Psoas muscle (tissue), 7 donors: ENCODE measurements at regions not wholly inside any gene's neighbourhood (a gene's known extent, or its start where the extent isn't known, plus 50 kb on each side); places are given as distances from the start of the nearest gene placed in this dataset.

ENCODE experiments used
- ATAC-seq, 4 donors: fragments of 200-7000 bp; cut with Tn5 transposase; one replicate each; pipeline ENCODE4 v1.9.1; 2020; ENCODE audit warnings: moderate library complexity in 3 of 4, mild to moderate bottlenecking in 2 of 4
- DNase-seq, 2 donors: peaks; one replicate each; pipeline ENCODE4 v3.0.0-alpha.2; 2020
- H3K27ac ChIP-seq: fragments of 200-600 bp; one replicate; pipeline ENCODE4 v1.8.0; 2022
- H3K27me3 ChIP-seq, 3 donors: fragments of 200-600 bp in 1 of 3; one replicate each; pipeline versions ENCODE4 v1.6.1 to v1.8.0; 2013 to 2022; ENCODE audit warnings: low read length in 2 of 3, mild to moderate bottlenecking in 2 of 3, moderate library complexity in 1 of 3; ENCODE audit not compliant: insufficient read depth in 3 of 3
- H3K36me3 ChIP-seq, 2 donors: fragments of 200-600 bp in 1 of 2; one replicate each; pipeline versions ENCODE4 v1.6.1 to v1.8.0; 2013 to 2022; ENCODE audit warnings: low read depth in 1 of 2, mild to moderate bottlenecking in 1 of 2, moderate library complexity in 1 of 2; ENCODE audit not compliant: insufficient read depth in 1 of 2
- H3K4me1 ChIP-seq: fragments of 200-600 bp; one replicate; pipeline ENCODE4 v1.8.0; 2022
- H3K4me3 ChIP-seq: fragments of 200-600 bp; one replicate; pipeline ENCODE4 v1.8.0; 2022; ENCODE audit warnings: mild to moderate bottlenecking
- H3K9me3 ChIP-seq: fragments of 200-600 bp; one replicate; pipeline ENCODE4 v1.8.0; 2022
- CTCF ChIP-seq: fragments of 200-600 bp; IDR thresholded peaks from one replicate; pipeline ENCODE4 v1.8.0; 2022; ENCODE audit warnings: antibody characterized with exemption
- WGBS, 3 donors: extraction: QIAGEN DNeasy Blood & Tissue Kit; methylation state at CpG; one replicate each; pipeline versions ENCODE4 v1.1.6 to v1.1.7; 2013; 5-methylcytosine and 5-hydroxymethylcytosine counted together
- intact Hi-C, 2 donors: fragments of 100-400 bp; cut with DNase I; formaldehyde crosslinking; loops; one replicate each; pipeline versions ENCODE4 v1.11.0 to v1.14.2; 2022
- donor health status: healthy with polysubstance abuse.
- donor health status: DM: no; HTN: no; CAD: no; lungs with moderate emphysema.
- donor health status: Bipolar disorder and iron deficiency.
- donor health status: healthy.
- donor health status: DM: yes; HTN: yes; CAD: no.
- donor health status: DM: no; HTN: no; CAD: no.
- donor health status: DM: yes; HTN: yes; CAD: no.

- ATAC-seq (no peak), DNase-seq (no peak)
- H3K36me3 ChIP-seq: no peaks in the 10 kb centered on the region
- intact Hi-C loops: no loop called here
- no peaks in the 10 kb centered on the region for H3K4me1 ChIP-seq
- 81 to 84% (median 84%) methylated on average over 2 of the region's 2 CpGs for WGBS, 3 donors
- H3K9me3 ChIP-seq: no peaks in the 10 kb centered on the region
- H3K4me3 ChIP-seq: no peak overlapping the region
- H3K27me3 ChIP-seq: no peaks in the 10 kb centered on the region
- no peak overlapping the region for H3K27ac ChIP-seq
- no peak for TF ChIP-seq CTCF
Observed at GRCh38 chr18:24846138-24846537, 385.7 kb downstream of the HRH4 start.

GRCh38 chr18:24850532-24850931, 390.1 kb downstream of the HRH4 start:
- DNase-seq: no peak
- Histone ChIP-seq H3K9me3 (no peaks in the 10 kb centered on the region), H3K4me3 (no peak overlapping the region), H3K4me1 (no peaks in the 10 kb centered on the region), H3K27me3 (peaks cover 0 to 5% (median 0%) of the 10 kb centered on the region in 3 donors), H3K27ac (no peak overlapping the region), H3K36me3 (no peaks in the 10 kb centered on the region)
- intact Hi-C loops: no loop called here
- no peak for ATAC-seq
- 78 to 82% (median 82%) methylated on average over 7 of the region's 7 CpGs for WGBS, 3 donors
- no peak for TF ChIP-seq CTCF

- no peaks in the 10 kb centered on the region for H3K36me3 ChIP-seq
- H3K9me3 ChIP-seq: no peaks in the 10 kb centered on the region
- DNase-seq: no peak
- H3K4me3 ChIP-seq: no peak overlapping the region
- H3K27ac ChIP-seq: no peak overlapping the region
- TF ChIP-seq CTCF: no peak
- H3K4me1 ChIP-seq: no peaks in the 10 kb centered on the region
- intact Hi-C loops: no loop called here
- ATAC-seq: no peak
- 94 to 96% (median 95%) methylated on average over 4 of the region's 4 CpGs for WGBS, 3 donors
- peaks cover 0 to 5% (median 0%) of the 10 kb centered on the region in 3 donors for H3K27me3 ChIP-seq
Observed at GRCh38 chr18:24853076-24853475, 392.6 kb downstream of the HRH4 start.

- Histone ChIP-seq H3K27ac (no peak overlapping the region), H3K9me3 (no peaks in the 10 kb centered on the region), H3K4me1 (no peaks in the 10 kb centered on the region), H3K27me3 (no peaks in the 10 kb centered on the region), H3K4me3 (no peak overlapping the region), H3K36me3 (no peaks in the 10 kb centered on the region)
- no peak for DNase-seq
- ATAC-seq: no peak
- intact Hi-C loops: no loop called here
- TF ChIP-seq CTCF: no peak
- 76 to 81% (median 77%) methylated on average over 10 of the region's 10 CpGs for WGBS, 3 donors
Observed at GRCh38 chr18:24860978-24861680, 400.7 kb downstream of the HRH4 start.
